D721Med (cell line): ENCODE measurements at regions not wholly inside any gene's neighbourhood (a gene's known extent, or its start where the extent isn't known, plus 50 kb on each side); places are given as distances from the start of the nearest gene placed in this dataset.

Experiments
- DNase-seq: peaks from one replicate; pipeline ENCODE4 v3.0.0; 2011; ENCODE audit warnings: low spot score; ENCODE audit not compliant: insufficient read length
- FAIRE-seq: peaks from 2 replicates; lab custom pipeline; 2011; peaks lifted over from hg19 to GRCh38; lab: Jason Lieb, UNC
- TF ChIP-seq, protein P1 (sequence below): IDR thresholded peaks from 2 replicates; pipeline ENCODE4 v1.5.1; 2012; ENCODE audit warnings: mild to moderate bottlenecking, control low read depth; ENCODE audit not compliant: insufficient read depth; ENCODE audit errors: missing control alignments

DNA sequence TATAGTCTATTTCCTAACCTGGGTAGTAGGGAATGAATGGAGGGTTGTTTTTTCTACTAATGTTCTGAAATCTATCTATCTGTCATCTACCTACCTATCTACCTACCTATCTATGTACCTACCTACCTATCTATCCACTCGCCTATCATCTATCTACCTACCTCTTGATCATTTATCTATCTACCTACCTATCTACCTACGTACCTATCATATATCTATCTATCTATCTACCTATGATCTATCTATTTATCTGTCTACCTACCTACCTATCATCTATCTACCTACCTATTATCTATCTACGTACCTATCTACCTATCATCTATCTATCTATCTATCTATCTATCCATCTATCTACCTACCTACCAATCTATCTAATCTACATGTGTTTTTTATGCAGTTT is 62.5 kb upstream of the PHACTR1 start:
- FAIRE-seq (no peak), DNase-seq (no peak)
- TF ChIP-seq, protein P1, sequence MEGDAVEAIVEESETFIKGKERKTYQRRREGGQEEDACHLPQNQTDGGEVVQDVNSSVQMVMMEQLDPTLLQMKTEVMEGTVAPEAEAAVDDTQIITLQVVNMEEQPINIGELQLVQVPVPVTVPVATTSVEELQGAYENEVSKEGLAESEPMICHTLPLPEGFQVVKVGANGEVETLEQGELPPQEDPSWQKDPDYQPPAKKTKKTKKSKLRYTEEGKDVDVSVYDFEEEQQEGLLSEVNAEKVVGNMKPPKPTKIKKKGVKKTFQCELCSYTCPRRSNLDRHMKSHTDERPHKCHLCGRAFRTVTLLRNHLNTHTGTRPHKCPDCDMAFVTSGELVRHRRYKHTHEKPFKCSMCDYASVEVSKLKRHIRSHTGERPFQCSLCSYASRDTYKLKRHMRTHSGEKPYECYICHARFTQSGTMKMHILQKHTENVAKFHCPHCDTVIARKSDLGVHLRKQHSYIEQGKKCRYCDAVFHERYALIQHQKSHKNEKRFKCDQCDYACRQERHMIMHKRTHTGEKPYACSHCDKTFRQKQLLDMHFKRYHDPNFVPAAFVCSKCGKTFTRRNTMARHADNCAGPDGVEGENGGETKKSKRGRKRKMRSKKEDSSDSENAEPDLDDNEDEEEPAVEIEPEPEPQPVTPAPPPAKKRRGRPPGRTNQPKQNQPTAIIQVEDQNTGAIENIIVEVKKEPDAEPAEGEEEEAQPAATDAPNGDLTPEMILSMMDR: no peak

GRCh38 chr6:12654514-12654913 is 62.1 kb upstream of the PHACTR1 start:
- TF ChIP-seq, protein P1: no peak
- no peak for FAIRE-seq
- DNase-seq: no peak

DNA sequence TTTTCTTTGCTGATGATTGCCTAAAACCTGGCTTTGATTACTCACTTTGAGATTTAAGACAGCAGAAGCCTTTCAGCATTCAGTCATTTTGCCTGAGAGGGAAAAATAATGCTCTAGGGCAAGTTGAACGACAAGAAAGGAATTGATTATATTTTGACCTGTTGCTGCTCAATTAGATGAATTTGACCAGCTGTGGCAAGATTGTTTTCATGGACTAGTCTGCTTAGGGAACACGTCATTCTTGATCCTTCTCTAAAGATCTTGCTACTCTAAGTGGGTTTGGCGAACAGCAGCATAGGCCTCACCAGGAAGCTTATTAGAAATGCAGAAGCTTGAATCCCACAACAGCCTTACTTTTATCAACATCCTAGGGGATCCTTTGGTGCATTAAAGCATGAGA is 59.7 kb upstream of the PHACTR1 start:
- TF ChIP-seq, protein P1: no peak
- FAIRE-seq: no peak

GRCh38 chr6:12657884-12658283 is 58.7 kb upstream of the PHACTR1 start:
- FAIRE-seq (no peak), DNase-seq (no peak)
- TF ChIP-seq, protein P1: no peak

More for the DNA sequence above, 59.7 kb upstream of the PHACTR1 start:
- DNase-seq: no peak

- TF ChIP-seq, protein P1: no peak
- FAIRE-seq (no peak), DNase-seq (no peak)
These were observed 55.0 kb upstream of the PHACTR1 start for GRCh38 chr6:12661432-12662089.
